ENCODE measurements at regions not wholly inside any gene's neighbourhood (a gene's known extent, or its start where the extent isn't known, plus 50 kb on each side); places are given as distances from the start of the nearest gene placed in this dataset.
"Not testable (repeated sequence)": the region's sequence is repeated elsewhere in the genome, so short reads cannot be mapped to it uniquely, and the experiment has no call there.

GRCh38 chr10:65753532-65753931 is 1172.3 kb upstream of the LRRTM3 start:
- DNase-seq, result no peak

GRCh38 chr10:65754112-65754511 is 1171.7 kb upstream of the LRRTM3 start:
- no peak for DNase-seq

GRCh38 chr10:65762311-65762710 is 1163.5 kb upstream of the LRRTM3 start:
- DNase-seq, result no peak

GRCh38 chr10:65765006-65765541 is 1160.8 kb upstream of the LRRTM3 start:
- DNase-seq, result no peak

- DNase-seq, result no peak
These were observed 1156.0 kb upstream of the LRRTM3 start for GRCh38 chr10:65769828-65770227.

GRCh38 chr10:65778753-65779152 is 1147.1 kb upstream of the LRRTM3 start:
- DNase-seq, result no peak

GRCh38 chr10:65779985-65780384 is 1145.9 kb upstream of the LRRTM3 start:
- no peak for DNase-seq

GRCh38 chr10:65786279-65786678 is 1139.6 kb upstream of the LRRTM3 start:
- DNase-seq, result no peak

- no peak for DNase-seq
These were observed 1138.3 kb upstream of the LRRTM3 start for GRCh38 chr10:65787571-65787970.

GRCh38 chr10:65788271-65788670 is 1137.6 kb upstream of the LRRTM3 start:
- no peak for DNase-seq

- DNase-seq, result no peak
These were observed 1133.9 kb upstream of the LRRTM3 start for GRCh38 chr10:65791979-65792378.

- no peak for DNase-seq
These were observed 1132.0 kb upstream of the LRRTM3 start for GRCh38 chr10:65793738-65794425.

- DNase-seq, result not testable (repeated sequence)
These were observed 1131.0 kb upstream of the LRRTM3 start for GRCh38 chr10:65794861-65795260.

GRCh38 chr10:65796472-65796871 is 1129.4 kb upstream of the LRRTM3 start:
- no peak for DNase-seq

GRCh38 chr10:65798133-65798532 is 1127.7 kb upstream of the LRRTM3 start:
- no peak for DNase-seq

GRCh38 chr10:65802391-65802790 is 1123.4 kb upstream of the LRRTM3 start:
- DNase-seq, result no peak

- no peak for DNase-seq
These were observed 1120.3 kb upstream of the LRRTM3 start for GRCh38 chr10:65805511-65805910.

- no peak for DNase-seq
These were observed 1119.8 kb upstream of the LRRTM3 start for GRCh38 chr10:65805993-65806392.

- DNase-seq, result no peak
These were observed 1117.0 kb upstream of the LRRTM3 start for GRCh38 chr10:65808687-65809333.

- DNase-seq, result no peak
These were observed 1113.8 kb upstream of the LRRTM3 start for GRCh38 chr10:65811931-65812525.

- no peak for DNase-seq
These were observed 1109.3 kb upstream of the LRRTM3 start for GRCh38 chr10:65816536-65816935.

GRCh38 chr10:65818990-65819389 is 1106.8 kb upstream of the LRRTM3 start:
- DNase-seq, result no peak

- DNase-seq, result peak; percentile 3
These were observed 1098.5 kb upstream of the LRRTM3 start for GRCh38 chr10:65827359-65827758.

- DNase-seq, result no peak
These were observed 1087.0 kb upstream of the LRRTM3 start for GRCh38 chr10:65838811-65839210.
